BJ (cell line): ENCODE measurements at regions not wholly inside any gene's neighbourhood (a gene's known extent, or its start where the extent isn't known, plus 50 kb on each side); places are given as distances from the start of the nearest gene placed in this dataset.

ENCODE experiments used
- CTCF ChIA-PET: fragments of 350-600 bp; formaldehyde crosslinking; extraction: SDS; loops from one replicate; lab custom pipeline; 2021; ENCODE audit warnings: antibody characterized with exemption, inconsistent platforms; lab: Yijun Ruan, JAX
- POLR2A ChIA-PET: fragments of 300-600 bp; sonication (Branson Sonifier 250); formaldehyde crosslinking; extraction: SDS; loops from one replicate; lab custom pipeline; 2021; ENCODE audit warnings: antibody characterized with exemption; lab: Charles Lee
- DNase-seq: peaks from one replicate; pipeline ENCODE4 v3.0.0-alpha.2; 2011; ENCODE audit warnings: low read depth
- H3K27me3 ChIP-seq: 2 replicates; pipeline ENCODE4 v1.6.0; 2011; ENCODE audit warnings: low read length; ENCODE audit not compliant: control insufficient read depth, insufficient read depth
- H3K36me3 ChIP-seq: 2 replicates; pipeline ENCODE4 v1.5.1; 2011; ENCODE audit warnings: low read length; ENCODE audit not compliant: control insufficient read depth, insufficient read depth
- H3K4me3 ChIP-seq: 2 replicates; pipeline ENCODE4 v1.5.1; 2011; ENCODE audit warnings: low read depth, mild to moderate bottlenecking, control low read depth, low read length
- TF ChIP-seq, protein P1 (sequence below): IDR thresholded peaks from 2 replicates; pipeline ENCODE4 v1.5.1; 2011; ENCODE audit warnings: low read depth, mild to moderate bottlenecking, control low read depth, inconsistent platforms, low read length, moderate library complexity; ENCODE audit not compliant: insufficient read depth

DNA sequence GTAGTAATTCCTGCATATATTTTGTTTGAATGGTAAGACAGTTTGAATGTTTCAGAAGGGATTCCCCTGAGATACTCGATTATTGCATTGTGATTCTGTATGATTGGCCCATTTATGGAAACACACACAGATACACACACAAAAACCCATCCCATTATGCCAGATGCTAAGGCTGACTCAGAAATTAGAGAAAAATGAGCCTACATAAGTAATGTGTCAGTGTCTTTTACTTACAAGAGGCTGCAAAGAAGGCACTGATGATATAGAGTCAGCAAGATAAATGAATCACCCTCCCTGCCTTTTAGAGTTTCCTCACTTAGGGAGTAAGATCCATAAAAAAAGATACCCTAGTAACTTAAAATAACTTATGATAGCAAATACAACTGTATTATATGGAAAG is 1481.1 kb upstream of the ACVR2A start:
- TF ChIP-seq, protein P1, sequence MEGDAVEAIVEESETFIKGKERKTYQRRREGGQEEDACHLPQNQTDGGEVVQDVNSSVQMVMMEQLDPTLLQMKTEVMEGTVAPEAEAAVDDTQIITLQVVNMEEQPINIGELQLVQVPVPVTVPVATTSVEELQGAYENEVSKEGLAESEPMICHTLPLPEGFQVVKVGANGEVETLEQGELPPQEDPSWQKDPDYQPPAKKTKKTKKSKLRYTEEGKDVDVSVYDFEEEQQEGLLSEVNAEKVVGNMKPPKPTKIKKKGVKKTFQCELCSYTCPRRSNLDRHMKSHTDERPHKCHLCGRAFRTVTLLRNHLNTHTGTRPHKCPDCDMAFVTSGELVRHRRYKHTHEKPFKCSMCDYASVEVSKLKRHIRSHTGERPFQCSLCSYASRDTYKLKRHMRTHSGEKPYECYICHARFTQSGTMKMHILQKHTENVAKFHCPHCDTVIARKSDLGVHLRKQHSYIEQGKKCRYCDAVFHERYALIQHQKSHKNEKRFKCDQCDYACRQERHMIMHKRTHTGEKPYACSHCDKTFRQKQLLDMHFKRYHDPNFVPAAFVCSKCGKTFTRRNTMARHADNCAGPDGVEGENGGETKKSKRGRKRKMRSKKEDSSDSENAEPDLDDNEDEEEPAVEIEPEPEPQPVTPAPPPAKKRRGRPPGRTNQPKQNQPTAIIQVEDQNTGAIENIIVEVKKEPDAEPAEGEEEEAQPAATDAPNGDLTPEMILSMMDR, result no peak
- H3K4me3 ChIP-seq, result no peak overlapping the region
- ChIA-PET CTCF (no interaction called here), POLR2A (no interaction called here)
- DNase-seq, result peak; percentile 14
- no peaks in the 10 kb centered on the region for H3K27me3 ChIP-seq
- H3K36me3 ChIP-seq, result no peaks in the 10 kb centered on the region

DNA sequence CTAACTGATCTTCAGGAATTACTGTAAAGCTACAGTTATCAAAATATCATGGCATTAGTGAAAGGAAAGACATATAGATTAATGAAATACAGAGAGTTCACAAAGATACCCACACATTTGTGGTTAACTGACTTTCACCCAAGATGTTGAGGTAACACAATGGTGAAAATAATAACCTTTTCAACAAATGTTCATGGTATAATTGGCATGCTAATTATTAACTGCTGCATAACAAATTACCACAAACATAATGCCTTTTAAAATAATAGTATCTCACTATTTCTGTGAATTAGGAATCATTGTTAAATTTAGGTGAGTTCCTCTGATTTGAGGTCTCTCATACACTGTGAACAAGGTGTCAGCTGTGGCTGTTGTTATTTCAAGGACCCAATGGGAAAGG is 1493.1 kb upstream of the ACVR2A start:
- no peaks in the 10 kb centered on the region for H3K27me3 ChIP-seq
- H3K36me3 ChIP-seq, result no peaks in the 10 kb centered on the region
- ChIA-PET POLR2A (interaction anchor here (0.5 kb wide), 1 partner anchor 1565 kb away, joined by 4 read pairs; no protein-coding TSS in a partner anchor), CTCF (interaction anchor here (1.0 to 1.2 kb wide), 2 partner anchors 9 to 34 kb away, joined by 3 read pairs; no protein-coding TSS in a partner anchor)
- no peak overlapping the region for H3K4me3 ChIP-seq
- TF ChIP-seq, protein P1, result no peak
- no peak for DNase-seq

DNA sequence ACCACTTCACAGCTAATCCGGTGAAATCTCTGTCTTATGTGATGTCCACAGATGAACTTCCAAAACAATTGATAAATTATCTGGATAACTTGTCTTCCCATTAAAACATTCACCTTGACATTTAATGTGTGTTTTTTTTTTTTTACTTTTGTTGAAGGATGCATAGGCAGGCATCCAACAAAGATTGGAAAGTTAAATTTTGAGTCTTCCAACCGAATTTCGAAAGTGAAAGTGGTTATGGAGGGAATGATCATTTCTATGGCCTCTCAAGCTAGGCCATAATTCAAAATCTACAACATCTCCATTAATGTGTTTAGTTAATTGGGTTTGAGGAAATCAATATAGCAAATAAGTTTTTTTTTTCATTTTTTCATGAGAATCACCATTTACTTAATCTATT is 1495.5 kb upstream of the ACVR2A start:
- ChIA-PET POLR2A (no interaction called here), CTCF (no interaction called here)
- TF ChIP-seq, protein P1, result no peak
- Histone ChIP-seq H3K36me3 (no peaks in the 10 kb centered on the region), H3K27me3 (no peaks in the 10 kb centered on the region), H3K4me3 (no peak overlapping the region)
- DNase-seq, result no peak

DNA sequence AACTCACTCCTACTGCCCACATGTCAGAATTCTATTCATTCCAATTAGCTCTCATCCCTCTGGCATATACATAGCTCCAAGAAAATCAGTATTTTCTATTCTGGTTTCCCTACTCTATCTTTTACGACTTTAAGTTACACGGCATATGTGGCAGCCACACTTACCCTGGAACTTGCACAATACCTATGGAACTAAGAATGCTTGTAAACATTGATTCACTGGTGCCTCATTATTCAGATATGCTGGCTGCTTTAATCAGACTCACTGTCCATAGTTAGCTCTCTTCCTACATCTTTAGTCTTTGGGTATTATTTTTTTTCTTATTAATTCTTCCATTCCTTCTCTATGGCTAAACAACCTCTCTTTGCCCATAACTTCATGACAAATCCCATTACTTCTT is 1519.9 kb upstream of the ACVR2A start:
- H3K36me3 ChIP-seq, result no peaks in the 10 kb centered on the region
- TF ChIP-seq, protein P1, result no peak
- H3K27me3 ChIP-seq, result no peaks in the 10 kb centered on the region
- H3K4me3 ChIP-seq, result no peak overlapping the region
- CTCF ChIA-PET, result no interaction called here
- POLR2A ChIA-PET, result interaction anchor here (0.6 kb wide), 1 partner anchor 336 kb away, joined by 4 read pairs; no protein-coding TSS in a partner anchor
- peak; percentile 35 for DNase-seq

DNA sequence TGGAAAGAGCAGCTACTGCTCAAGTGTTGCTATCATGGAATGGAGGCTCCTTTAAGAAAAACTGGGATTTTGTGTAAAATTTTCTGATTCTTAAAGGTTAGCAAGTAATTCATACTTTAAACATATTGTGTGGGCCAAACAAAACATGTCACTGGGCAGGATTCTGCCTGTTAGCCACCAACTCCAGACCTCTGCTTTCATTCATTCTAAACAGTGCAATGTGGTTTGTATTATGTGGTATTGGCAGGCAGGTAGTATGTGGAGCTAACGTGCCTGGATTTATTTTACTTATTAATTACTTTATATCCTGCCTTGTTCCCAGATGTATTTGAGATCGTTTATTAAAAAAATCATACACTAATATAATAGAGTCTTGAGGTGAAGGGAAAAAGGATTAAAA is 1521.3 kb upstream of the ACVR2A start:
- Histone ChIP-seq H3K36me3 (no peaks in the 10 kb centered on the region), H3K4me3 (no peak overlapping the region), H3K27me3 (no peaks in the 10 kb centered on the region)
- no peak for DNase-seq
- TF ChIP-seq, protein P1, result no peak
- CTCF ChIA-PET, result no interaction called here
- POLR2A ChIA-PET, result no interaction called here
